ENCODE measurements at regions not wholly inside any gene's neighbourhood (a gene's known extent, or its start where the extent isn't known, plus 50 kb on each side); places are given as distances from the start of the nearest gene placed in this dataset.

DNA sequence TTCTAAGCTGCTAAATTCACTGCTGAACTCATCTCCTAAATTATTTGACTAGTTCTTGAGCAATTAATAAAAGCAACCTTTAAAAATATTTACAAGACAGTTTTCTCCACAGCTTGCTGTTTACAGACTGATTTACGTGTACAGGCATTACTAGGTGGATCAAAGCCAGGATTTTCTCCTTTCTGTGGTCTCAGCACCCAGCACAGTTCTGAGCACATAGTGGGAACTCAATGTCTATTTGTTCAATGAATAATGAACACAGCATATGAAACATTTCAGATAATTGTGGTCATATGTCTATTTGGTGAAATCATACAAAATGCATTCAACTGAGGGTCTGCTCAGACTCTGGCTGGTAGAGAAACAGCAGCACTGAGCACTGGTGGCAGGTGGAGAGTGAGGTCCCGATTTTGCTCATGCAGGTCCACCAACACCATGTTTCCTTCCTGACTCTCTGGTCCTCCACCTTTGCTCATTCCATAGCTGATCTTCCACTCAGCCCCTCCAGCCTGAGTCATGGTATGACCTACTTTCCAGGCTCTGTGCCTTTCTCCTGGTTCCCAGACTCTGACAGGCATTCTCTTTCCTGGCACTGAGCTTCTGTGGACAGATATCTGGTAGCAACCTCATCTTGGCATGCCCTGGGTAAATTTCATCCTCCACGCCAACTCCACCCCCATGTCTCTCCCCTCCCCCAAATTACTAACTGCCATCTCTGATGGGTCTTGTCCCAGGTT is 311.3 kb downstream of the TGFB2 start:
- CTCF ChIA-PET: no interaction called here
- H3K4me1 Mint-ChIP-seq: no peaks in the 10 kb centered on the region
- no peak overlapping the region for H3K4me3 Mint-ChIP-seq

GRCh38 chr1:218658269-218658668 is 313.1 kb downstream of the TGFB2 start:
- no peak overlapping the region for H3K4me3 Mint-ChIP-seq
- ATAC-seq (no peak), DNase-seq (no peak)
- no peaks in the 10 kb centered on the region for H3K27me3 Mint-ChIP-seq
- H3K36me3 Mint-ChIP-seq (ENCODE audit: low read depth): no peaks in the 10 kb centered on the region
- no peaks in the 10 kb centered on the region for H3K4me1 Mint-ChIP-seq
- H3K9me3 Mint-ChIP-seq (ENCODE audit: low read depth): no peaks in the 10 kb centered on the region
- intact Hi-C loops (cut with DNase I, micrococcal nuclease): no loop called here
- H3K27ac Mint-ChIP-seq: no peak overlapping the region
- ChIA-PET CTCF (no interaction called here), POLR2A (no interaction called here)

More for the DNA sequence above, 311.3 kb downstream of the TGFB2 start:
- H3K27ac Mint-ChIP-seq: no peak overlapping the region
- H3K9me3 Mint-ChIP-seq (ENCODE audit: low read depth): no peaks in the 10 kb centered on the region
- POLR2A ChIA-PET: no interaction called here
- DNase-seq (no peak), ATAC-seq (no peak)
- no peaks in the 10 kb centered on the region for H3K36me3 Mint-ChIP-seq (ENCODE audit: low read depth)
- intact Hi-C loops (cut with DNase I, micrococcal nuclease): no loop called here
- H3K27me3 Mint-ChIP-seq: no peaks in the 10 kb centered on the region

- no peak overlapping the region for H3K4me3 Mint-ChIP-seq
- intact Hi-C loops (cut with DNase I, micrococcal nuclease): no loop called here
- no peaks in the 10 kb centered on the region for H3K27me3 Mint-ChIP-seq
- CTCF ChIA-PET: interaction anchor here (0.6 kb wide), 1 partner anchor 285 kb away, joined by 5 read pairs; no protein-coding TSS in a partner anchor
- no peaks in the 10 kb centered on the region for H3K36me3 Mint-ChIP-seq (ENCODE audit: low read depth)
- no peak overlapping the region for H3K27ac Mint-ChIP-seq
- no peak for ATAC-seq
- no peak for DNase-seq
- no peaks in the 10 kb centered on the region for H3K4me1 Mint-ChIP-seq
- POLR2A ChIA-PET: no interaction called here
- no peaks in the 10 kb centered on the region for H3K9me3 Mint-ChIP-seq (ENCODE audit: low read depth)
Measured at GRCh38 chr1:218658899-218659298, 313.8 kb downstream of the TGFB2 start.

GRCh38 chr1:218659911-218660677 is 315.0 kb downstream of the TGFB2 start:
- POLR2A ChIA-PET: no interaction called here
- no peaks in the 10 kb centered on the region for H3K4me1 Mint-ChIP-seq
- no peak overlapping the region for H3K4me3 Mint-ChIP-seq
- DNase-seq: no peak
- no peaks in the 10 kb centered on the region for H3K27me3 Mint-ChIP-seq
- CTCF ChIA-PET: no interaction called here
- no peak for ATAC-seq
- intact Hi-C loops (cut with DNase I, micrococcal nuclease): no loop called here
- no peak overlapping the region for H3K27ac Mint-ChIP-seq
- H3K9me3 Mint-ChIP-seq (ENCODE audit: low read depth): no peaks in the 10 kb centered on the region
- no peaks in the 10 kb centered on the region for H3K36me3 Mint-ChIP-seq (ENCODE audit: low read depth)

GRCh38 chr1:218660678-218661053 is 315.5 kb downstream of the TGFB2 start:
- ChIA-PET POLR2A (no interaction called here), CTCF (no interaction called here)
- ATAC-seq: no peak
- no peaks in the 10 kb centered on the region for H3K4me1 Mint-ChIP-seq
- intact Hi-C loops (cut with DNase I, micrococcal nuclease): no loop called here
- H3K36me3 Mint-ChIP-seq (ENCODE audit: low read depth): no peaks in the 10 kb centered on the region
- H3K4me3 Mint-ChIP-seq: no peak overlapping the region
- H3K27ac Mint-ChIP-seq: no peak overlapping the region
- H3K9me3 Mint-ChIP-seq (ENCODE audit: low read depth): no peaks in the 10 kb centered on the region
- H3K27me3 Mint-ChIP-seq: no peaks in the 10 kb centered on the region
- DNase-seq: no peak

DNA sequence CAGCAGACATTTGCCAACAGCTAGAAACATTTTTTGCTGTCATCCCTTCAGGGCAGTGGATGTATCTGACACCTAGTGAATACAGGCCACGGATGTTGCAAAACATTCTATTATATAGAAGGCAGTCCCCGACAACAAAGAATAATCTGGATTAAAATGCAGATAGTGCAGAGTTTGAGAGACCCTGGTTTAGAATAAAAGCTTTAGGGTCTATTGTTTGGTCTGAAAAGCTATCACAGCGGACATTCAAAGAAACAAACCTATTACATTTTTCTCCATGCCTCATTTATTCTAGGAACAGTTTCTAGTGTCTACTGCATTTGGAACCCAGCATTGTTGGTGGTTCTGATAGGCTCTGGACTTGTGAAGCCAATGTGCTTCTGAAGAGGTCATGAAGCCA is 316.3 kb downstream of the TGFB2 start:
- no peaks in the 10 kb centered on the region for H3K27me3 Mint-ChIP-seq
- ATAC-seq: no peak
- H3K4me3 Mint-ChIP-seq: no peak overlapping the region
- CTCF ChIA-PET: no interaction called here
- intact Hi-C loops (cut with DNase I, micrococcal nuclease): no loop called here
- no peaks in the 10 kb centered on the region for H3K4me1 Mint-ChIP-seq
- H3K36me3 Mint-ChIP-seq (ENCODE audit: low read depth): no peaks in the 10 kb centered on the region
- POLR2A ChIA-PET: no interaction called here
- no peaks in the 10 kb centered on the region for H3K9me3 Mint-ChIP-seq (ENCODE audit: low read depth)
- H3K27ac Mint-ChIP-seq: no peak overlapping the region
- DNase-seq: no peak

DNA sequence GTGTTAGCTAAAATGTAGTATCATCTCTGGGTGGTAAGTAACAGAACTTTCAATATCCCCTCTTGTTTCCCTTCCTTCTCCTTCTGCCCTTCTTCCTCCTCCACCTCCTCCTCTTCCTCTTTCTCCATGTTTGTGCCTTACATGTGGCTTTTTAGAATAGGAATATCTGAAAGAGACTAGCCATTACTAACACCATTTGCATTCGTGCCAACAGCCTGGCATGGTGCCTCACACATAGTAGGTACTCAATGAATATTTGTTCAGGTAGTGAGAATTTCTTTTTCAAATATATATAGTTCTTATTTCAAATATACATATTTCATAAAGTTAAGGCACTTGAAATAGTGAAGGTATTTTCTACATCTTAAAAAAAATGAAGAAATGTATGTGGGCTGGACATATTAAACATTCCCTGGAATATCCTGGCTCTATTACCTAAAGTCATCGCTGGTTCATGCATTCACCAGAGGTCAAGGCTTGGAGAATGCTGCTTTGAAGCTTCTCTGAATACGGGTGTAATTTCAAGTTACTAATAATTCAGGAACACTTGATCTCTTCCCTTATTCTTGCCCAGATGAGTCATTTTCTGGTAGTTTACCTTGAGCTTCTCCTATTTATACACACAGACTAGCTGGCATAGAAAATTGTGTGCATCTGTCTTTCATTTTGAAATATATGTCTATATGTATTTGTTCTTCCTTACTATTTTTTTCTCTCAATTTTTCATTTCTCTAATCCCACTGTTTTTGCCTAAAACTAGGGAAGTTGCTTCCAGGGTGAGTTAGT is 319.4 kb downstream of the TGFB2 start:
- ChIA-PET CTCF (interaction anchor here (0.5 kb wide), 1 partner anchor 179 kb away, joined by 3 read pairs; no protein-coding TSS in a partner anchor), POLR2A (no interaction called here)
- Mint-ChIP-seq H3K36me3 (ENCODE audit: low read depth) (no peaks in the 10 kb centered on the region), H3K4me3 (no peak overlapping the region), H3K27me3 (no peaks in the 10 kb centered on the region), H3K4me1 (no peaks in the 10 kb centered on the region), H3K27ac (no peak overlapping the region), H3K9me3 (ENCODE audit: low read depth) (peaks cover 3% of the 10 kb centered on the region)
- ATAC-seq: no peak
- DNase-seq: no peak
- intact Hi-C loops (cut with DNase I, micrococcal nuclease): no loop called here

DNA sequence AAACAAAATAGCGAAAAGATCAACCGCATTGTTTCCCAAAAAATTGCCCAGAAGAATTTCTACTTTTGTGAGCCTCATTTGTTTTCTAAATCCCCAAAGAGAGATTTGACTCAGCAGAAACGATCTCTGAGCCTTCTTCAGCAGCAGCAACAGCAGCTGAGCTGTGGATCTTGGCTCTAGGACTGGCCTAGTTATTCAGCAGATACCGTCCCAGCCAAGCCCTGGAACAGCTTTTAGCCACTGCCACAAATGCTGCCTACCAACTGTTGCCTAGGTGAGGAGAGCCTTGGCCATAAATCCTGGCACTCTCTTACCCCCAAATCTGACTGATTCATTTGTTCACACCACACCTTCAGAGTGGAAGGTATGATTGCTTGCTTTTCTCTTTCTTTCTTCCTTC is 320.1 kb downstream of the TGFB2 start:
- no peaks in the 10 kb centered on the region for H3K27me3 Mint-ChIP-seq

GRCh38 chr1:218666263-218666662 is 321.1 kb downstream of the TGFB2 start:
- POLR2A ChIA-PET: no interaction called here
- intact Hi-C loops (cut with DNase I, micrococcal nuclease): no loop called here
- Mint-ChIP-seq H3K4me1 (no peaks in the 10 kb centered on the region), H3K9me3 (ENCODE audit: low read depth) (peaks cover 7% of the 10 kb centered on the region), H3K4me3 (no peak overlapping the region), H3K36me3 (ENCODE audit: low read depth) (no peaks in the 10 kb centered on the region), H3K27ac (no peak overlapping the region), H3K27me3 (no peaks in the 10 kb centered on the region)
- no peak for DNase-seq
- CTCF ChIA-PET: no interaction called here
- ATAC-seq: no peak

More for the DNA sequence above, 320.1 kb downstream of the TGFB2 start:
- peaks cover 7% of the 10 kb centered on the region for H3K9me3 Mint-ChIP-seq (ENCODE audit: low read depth)
- no peak overlapping the region for H3K4me3 Mint-ChIP-seq
- ATAC-seq (no peak), DNase-seq (no peak)
- CTCF ChIA-PET: no interaction called here
- POLR2A ChIA-PET: no interaction called here
- intact Hi-C loops (cut with DNase I, micrococcal nuclease): no loop called here
- no peaks in the 10 kb centered on the region for H3K4me1 Mint-ChIP-seq
- no peaks in the 10 kb centered on the region for H3K36me3 Mint-ChIP-seq (ENCODE audit: low read depth)
- H3K27ac Mint-ChIP-seq: no peak overlapping the region

- POLR2A ChIA-PET: no interaction called here
- Mint-ChIP-seq H3K4me3 (no peak overlapping the region), H3K9me3 (ENCODE audit: low read depth) (peaks cover 7% of the 10 kb centered on the region), H3K36me3 (ENCODE audit: low read depth) (no peaks in the 10 kb centered on the region), H3K27ac (no peak overlapping the region), H3K27me3 (no peaks in the 10 kb centered on the region), H3K4me1 (no peaks in the 10 kb centered on the region)
- intact Hi-C loops (cut with DNase I, micrococcal nuclease): no loop called here
- CTCF ChIA-PET: no interaction called here
- no peak for DNase-seq
- no peak for ATAC-seq
Measured at GRCh38 chr1:218667781-218668516, 322.8 kb downstream of the TGFB2 start.

GRCh38 chr1:218669431-218669830 is 324.3 kb downstream of the TGFB2 start:
- H3K4me1 Mint-ChIP-seq: no peaks in the 10 kb centered on the region
- intact Hi-C loops (cut with DNase I, micrococcal nuclease): no loop called here
- no peak for ATAC-seq
- ChIA-PET POLR2A (no interaction called here), CTCF (no interaction called here)
- no peaks in the 10 kb centered on the region for H3K36me3 Mint-ChIP-seq (ENCODE audit: low read depth)
- no peak for DNase-seq
- no peak overlapping the region for H3K4me3 Mint-ChIP-seq
- H3K27ac Mint-ChIP-seq: no peak overlapping the region
- peaks cover 7% of the 10 kb centered on the region for H3K9me3 Mint-ChIP-seq (ENCODE audit: low read depth)
- H3K27me3 Mint-ChIP-seq: no peaks in the 10 kb centered on the region

All from activated CD4-positive, alpha-beta T cell treated with anti-CD3 and anti-CD28 coated beads for 36 hours (primary cell).